ENCODE measurements at regions not wholly inside any gene's neighbourhood (a gene's known extent, or its start where the extent isn't known, plus 50 kb on each side); places are given as distances from the start of the nearest gene placed in this dataset.

GRCh38 chr3:39668420-39668819, 141.0 kb upstream of the MYRIP start:
- TF ChIP-seq RAD21 (IDR thresholded peaks at IDR 0.05; ENCODE audit: low read depth) (peak; percentile 47), ZBTB7A (IDR thresholded peaks at IDR 0.05; ENCODE audit: low read depth) (no peak)

- TF ChIP-seq USF1 (IDR thresholded peaks at IDR 0.05): no peak
- TF ChIP-seq REST (IDR thresholded peaks at IDR 0.05; ENCODE audit: low read depth): no peak
- no peak for TF ChIP-seq YY1 (IDR thresholded peaks at IDR 0.05; ENCODE audit: low read depth)
- TF ChIP-seq TCF12 (IDR thresholded peaks at IDR 0.05; ENCODE audit: low read depth): no peak
- no peak for TF ChIP-seq MAX (IDR thresholded peaks at IDR 0.05)
- no peak for TF ChIP-seq EP300 (IDR thresholded peaks at IDR 0.05; ENCODE audit: borderline replicate concordance)
- no peak for TF ChIP-seq FOXM1 (IDR thresholded peaks at IDR 0.05; ENCODE audit: borderline replicate concordance, low read depth)
- TF ChIP-seq NFIC (IDR thresholded peaks at IDR 0.05): no peak
- no peak for TF ChIP-seq TEAD4 (IDR thresholded peaks at IDR 0.05)
- no peak for TF ChIP-seq CREB1 (IDR thresholded peaks at IDR 0.05; ENCODE audit: low read depth)
- TF ChIP-seq EGR1 (IDR thresholded peaks at IDR 0.05): no peak
- no peak for TF ChIP-seq TAF1 (IDR thresholded peaks at IDR 0.05; ENCODE audit: low read depth)
- TF ChIP-seq CEBPB (IDR thresholded peaks at IDR 0.05): no peak
- TF ChIP-seq RAD21 (IDR thresholded peaks at IDR 0.05; ENCODE audit: low read depth): no peak
- TF ChIP-seq ZBTB7A (IDR thresholded peaks at IDR 0.05; ENCODE audit: low read depth): no peak
Measured at GRCh38 chr3:39671116-39671515, 138.3 kb upstream of the MYRIP start.

- TF ChIP-seq USF1 (IDR thresholded peaks at IDR 0.05) (no peak), EP300 (IDR thresholded peaks at IDR 0.05; ENCODE audit: borderline replicate concordance) (no peak), EGR1 (IDR thresholded peaks at IDR 0.05) (no peak), MAX (IDR thresholded peaks at IDR 0.05) (no peak), TAF1 (IDR thresholded peaks at IDR 0.05; ENCODE audit: low read depth) (no peak), NFIC (IDR thresholded peaks at IDR 0.05) (no peak), RAD21 (IDR thresholded peaks at IDR 0.05; ENCODE audit: low read depth) (no peak), CREB1 (IDR thresholded peaks at IDR 0.05; ENCODE audit: low read depth) (no peak), YY1 (IDR thresholded peaks at IDR 0.05; ENCODE audit: low read depth) (no peak), REST (IDR thresholded peaks at IDR 0.05; ENCODE audit: low read depth) (no peak), TEAD4 (IDR thresholded peaks at IDR 0.05) (no peak), FOXM1 (IDR thresholded peaks at IDR 0.05; ENCODE audit: borderline replicate concordance, low read depth) (no peak), TCF12 (IDR thresholded peaks at IDR 0.05; ENCODE audit: low read depth) (no peak), ZBTB7A (IDR thresholded peaks at IDR 0.05; ENCODE audit: low read depth) (no peak), CEBPB (IDR thresholded peaks at IDR 0.05) (no peak)
Measured at GRCh38 chr3:39671600-39671999, 137.8 kb upstream of the MYRIP start.

- TF ChIP-seq TAF1 (IDR thresholded peaks at IDR 0.05; ENCODE audit: low read depth): no peak
- no peak for TF ChIP-seq USF1 (IDR thresholded peaks at IDR 0.05)
- TF ChIP-seq TEAD4 (IDR thresholded peaks at IDR 0.05): no peak
- TF ChIP-seq NFIC (IDR thresholded peaks at IDR 0.05): no peak
- no peak for TF ChIP-seq EGR1 (IDR thresholded peaks at IDR 0.05)
- no peak for TF ChIP-seq CREB1 (IDR thresholded peaks at IDR 0.05; ENCODE audit: low read depth)
- no peak for TF ChIP-seq TCF12 (IDR thresholded peaks at IDR 0.05; ENCODE audit: low read depth)
Measured at GRCh38 chr3:39705351-39705900, 104.0 kb upstream of the MYRIP start.

GRCh38 chr3:39707314-39707909, 102.0 kb upstream of the MYRIP start:
- TF ChIP-seq CEBPB (IDR thresholded peaks at IDR 0.05) (no peak), RAD21 (IDR thresholded peaks at IDR 0.05; ENCODE audit: low read depth) (peak; percentile 48)
